GM19238 (cell line): ENCODE measurements at regions not wholly inside any gene's neighbourhood (a gene's known extent, or its start where the extent isn't known, plus 50 kb on each side); places are given as distances from the start of the nearest gene placed in this dataset.

Experiments
- DNase-seq: peaks from one replicate; pipeline ENCODE4 v3.0.0; 2011; ENCODE audit warnings: low spot score; ENCODE audit not compliant: insufficient read length

DNA sequence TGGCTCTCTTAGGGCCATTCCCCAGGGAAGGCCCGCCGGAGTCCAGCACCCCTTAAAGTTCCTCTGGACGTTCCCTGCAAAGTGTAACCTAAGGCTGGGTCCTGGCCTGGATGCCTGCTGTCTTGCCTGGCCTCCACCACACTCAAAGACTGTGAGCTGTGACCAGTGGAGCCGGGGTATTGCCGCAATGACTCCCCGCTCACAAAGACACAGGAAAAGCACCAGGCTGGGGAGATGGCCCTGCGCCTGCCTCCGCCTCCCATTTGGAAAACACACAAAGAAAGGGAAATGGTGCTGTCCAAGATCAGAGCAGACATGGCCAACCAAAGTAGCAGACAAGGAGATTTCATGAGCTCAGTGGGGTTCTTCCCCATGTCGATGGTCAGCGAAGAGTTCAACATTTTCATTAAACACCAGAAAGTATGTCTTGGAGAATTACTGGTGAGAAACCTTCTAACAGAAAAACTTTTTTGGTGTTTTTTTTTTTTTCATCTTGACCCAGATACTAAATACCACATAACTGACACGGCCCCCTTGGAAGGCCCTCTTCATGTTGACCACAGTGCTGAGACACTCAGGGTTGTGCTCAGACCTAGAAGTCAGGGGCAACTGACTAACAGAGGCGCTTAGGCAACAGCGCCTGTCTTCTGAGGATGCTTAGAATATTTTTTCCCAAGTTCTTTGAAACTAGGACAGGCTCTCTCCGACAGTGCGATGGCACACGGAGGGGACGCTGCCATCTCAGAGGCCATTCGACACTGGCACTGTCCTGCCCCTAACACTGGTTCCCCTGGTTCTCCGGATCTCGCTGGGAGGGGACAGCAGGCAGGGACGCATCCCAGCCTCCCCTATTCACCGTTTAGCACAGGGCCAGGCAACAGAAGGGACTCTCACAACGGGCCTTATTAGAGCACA, 226.4 kb upstream of the ID2 start:
- DNase-seq: no peak

DNA sequence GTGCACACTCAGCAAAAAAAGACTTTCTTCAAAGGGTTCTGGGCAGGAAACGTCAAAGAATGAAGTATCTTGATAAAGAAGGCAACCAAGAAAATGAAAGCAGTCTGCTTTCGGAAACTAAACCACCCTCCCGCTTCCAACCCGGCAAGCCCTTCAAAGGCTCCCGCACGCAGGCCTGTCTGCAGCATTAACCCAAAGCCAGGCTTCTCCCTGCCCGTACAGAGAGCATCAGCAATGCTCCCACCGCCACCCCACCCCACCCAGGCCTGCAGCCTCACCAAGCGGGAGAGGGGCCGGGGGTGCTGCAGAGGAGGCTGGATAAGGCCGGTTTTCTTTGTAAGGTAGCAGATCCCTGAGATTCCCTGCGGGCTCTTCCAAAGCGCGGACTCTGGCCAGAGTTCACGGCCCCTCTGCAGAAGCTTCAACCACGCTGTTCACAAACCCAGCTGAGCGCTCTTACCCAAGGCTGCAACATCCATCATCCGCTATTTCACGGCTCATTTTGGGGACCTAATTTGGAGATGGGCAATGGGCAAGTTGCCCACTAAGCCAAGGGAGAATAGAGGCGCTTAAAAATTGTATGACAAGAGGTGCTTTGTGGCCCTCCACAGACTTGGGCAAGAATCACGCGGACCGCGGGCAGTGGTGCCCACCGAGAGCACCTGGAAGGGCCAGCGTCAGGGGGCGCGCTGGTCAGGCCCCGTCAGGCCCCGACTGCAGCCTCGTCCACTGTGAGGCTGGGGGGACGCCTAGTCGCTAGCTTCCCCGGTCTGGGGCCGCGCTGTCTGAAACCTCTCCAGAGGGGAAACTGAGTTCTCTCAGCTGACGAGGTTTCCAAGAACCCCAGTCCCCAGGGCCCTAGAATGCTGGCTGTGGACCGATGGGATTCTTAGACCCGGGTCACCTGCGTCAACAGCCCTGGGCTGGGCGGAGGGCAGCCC, 225.4 kb upstream of the ID2 start:
- peak; percentile 49 for DNase-seq

DNA sequence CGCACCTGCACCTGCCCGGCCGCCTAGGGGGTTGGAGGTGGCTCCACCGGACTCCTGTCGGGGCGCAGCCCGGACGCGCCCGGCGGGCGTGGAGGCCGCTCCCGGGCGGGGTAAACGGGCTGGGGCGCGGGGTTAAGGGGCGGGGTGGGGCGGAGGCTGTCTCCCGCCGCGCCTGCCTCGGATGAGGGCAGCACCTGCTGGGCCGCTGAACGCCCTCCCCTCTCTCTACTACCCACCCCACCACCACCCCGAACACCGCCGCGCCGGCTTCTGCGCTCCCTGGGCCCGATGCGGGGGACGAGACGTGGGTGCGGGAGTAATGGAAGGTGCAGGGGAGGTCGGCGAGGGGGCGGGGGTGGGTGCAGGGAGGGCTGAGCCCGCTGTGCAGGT, 224.8 kb upstream of the ID2 start:
- no peak for DNase-seq

GRCh38 chr2:8457699-8458502, 224.0 kb upstream of the ID2 start:
- no peak for DNase-seq

DNA sequence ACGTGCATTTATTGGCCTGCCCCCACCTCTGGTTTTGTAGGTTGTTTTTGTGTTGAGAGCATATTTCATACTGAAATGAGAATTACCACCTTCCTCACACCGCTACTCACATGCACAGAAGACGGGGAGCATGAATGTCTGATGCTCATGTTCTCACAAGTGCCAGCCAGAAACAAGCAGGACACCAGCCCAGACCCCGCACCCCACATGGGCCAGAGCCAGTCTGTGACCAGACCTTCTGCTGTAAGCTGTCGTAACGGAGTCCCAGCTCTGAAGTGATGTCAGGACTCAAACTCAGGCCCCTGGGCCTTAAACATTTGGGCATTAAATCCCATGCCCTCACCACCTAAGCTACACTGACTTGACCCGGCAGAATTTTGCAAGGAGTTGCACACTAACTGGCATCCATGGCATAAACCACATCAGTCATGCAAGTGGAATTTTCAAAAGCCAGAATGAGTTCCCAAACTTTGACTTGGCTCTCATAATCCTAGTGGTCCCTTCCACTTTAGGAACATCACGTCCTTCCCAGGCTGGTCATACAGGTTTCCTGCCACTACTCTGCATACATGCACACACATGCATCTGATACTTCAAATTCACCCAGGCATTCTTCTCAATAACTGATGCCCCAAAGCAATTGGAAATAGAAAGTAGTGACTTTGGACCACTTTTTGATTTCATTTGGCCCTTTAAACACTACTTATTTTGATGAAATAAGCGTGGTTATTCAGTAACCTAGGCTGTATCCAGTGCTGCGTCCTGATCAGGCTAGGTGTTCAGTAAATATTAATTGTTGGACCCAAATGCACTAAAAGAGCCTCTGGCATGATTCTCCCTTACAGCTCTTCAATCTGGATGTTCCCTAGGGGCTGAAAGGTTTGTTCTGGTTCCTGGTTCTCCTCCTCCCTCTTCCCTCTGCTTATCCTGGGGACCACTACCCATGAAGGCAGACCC, 223.1 kb upstream of the ID2 start:
- DNase-seq: no peak

DNA sequence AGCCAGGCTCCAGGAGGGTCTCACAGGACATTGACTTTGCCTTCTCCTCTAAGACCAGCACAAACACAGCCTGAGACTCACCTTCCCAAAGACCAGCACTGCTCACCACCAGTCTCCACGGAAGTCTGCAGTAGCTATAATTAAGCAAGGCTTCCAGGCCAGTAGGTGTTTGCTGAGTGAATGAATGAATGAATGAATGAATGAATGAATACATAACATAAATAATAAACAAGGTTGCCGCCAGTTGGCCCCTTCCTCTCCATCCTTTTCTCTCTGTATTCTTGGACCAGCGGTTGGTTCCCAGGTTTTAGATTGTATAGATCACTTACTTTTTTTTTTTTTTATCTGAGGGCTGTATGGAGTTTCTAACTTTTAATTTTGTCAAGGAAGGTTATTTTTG, 222.4 kb upstream of the ID2 start:
- DNase-seq: no peak

- no peak for DNase-seq
Observed at GRCh38 chr2:8461341-8461740, 220.5 kb upstream of the ID2 start.

- DNase-seq: no peak
Observed at GRCh38 chr2:8462280-8462679, 219.6 kb upstream of the ID2 start.

DNA sequence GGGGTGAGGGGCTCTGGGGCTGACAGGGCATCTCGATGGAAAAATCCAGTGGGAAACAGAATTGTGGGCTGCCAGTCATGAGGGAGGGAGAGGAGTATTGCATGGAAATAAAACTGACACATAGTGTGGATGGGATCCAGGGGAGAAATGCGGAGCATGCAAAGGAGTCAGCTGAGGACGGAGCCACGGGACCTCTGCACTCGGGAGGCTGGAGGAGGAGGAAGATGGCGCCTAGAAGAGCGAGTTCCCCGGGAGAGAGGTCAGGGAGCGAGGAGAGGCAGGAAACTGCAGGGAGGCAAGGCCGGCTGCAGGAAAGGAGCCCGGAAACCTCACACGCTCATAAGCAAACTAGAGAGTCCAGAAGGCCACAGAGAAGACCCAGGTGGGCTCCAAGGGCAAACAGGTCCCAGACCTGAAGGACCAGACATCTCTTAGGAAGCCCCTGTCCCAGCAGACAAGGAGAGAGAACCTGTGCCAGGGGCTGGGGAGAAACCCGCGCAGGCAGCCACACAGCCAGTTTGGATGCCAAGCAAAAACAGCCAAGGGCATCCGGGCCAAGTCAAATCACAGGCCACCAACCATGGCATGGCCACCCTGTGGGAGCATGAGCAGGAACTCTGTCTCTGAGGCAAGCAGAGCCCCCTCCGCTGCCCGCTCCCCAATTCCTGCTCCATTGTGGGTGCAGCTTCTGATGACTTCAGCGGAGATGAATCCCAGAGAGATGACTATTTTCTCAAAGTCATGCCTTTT, 218.8 kb upstream of the ID2 start:
- no peak for DNase-seq

DNA sequence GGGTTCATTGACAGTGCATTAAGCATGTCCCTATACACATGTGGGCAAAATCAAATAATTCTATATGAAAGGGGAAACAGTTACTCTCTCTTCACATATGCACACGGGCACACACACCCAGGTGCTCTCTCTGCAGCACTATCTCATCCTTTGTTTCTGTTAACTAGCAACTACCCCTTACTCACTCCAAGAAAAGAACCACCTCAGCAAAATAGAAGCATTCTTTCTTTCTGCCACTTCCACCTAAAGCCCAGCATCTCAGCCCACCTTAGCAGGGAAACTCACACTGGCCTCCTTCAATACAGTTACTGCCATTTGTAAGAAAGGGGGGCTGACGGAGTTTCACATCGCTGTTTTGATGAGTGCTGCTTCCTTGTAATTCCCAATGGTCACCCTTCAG, 216.3 kb upstream of the ID2 start:
- DNase-seq: no peak

DNA sequence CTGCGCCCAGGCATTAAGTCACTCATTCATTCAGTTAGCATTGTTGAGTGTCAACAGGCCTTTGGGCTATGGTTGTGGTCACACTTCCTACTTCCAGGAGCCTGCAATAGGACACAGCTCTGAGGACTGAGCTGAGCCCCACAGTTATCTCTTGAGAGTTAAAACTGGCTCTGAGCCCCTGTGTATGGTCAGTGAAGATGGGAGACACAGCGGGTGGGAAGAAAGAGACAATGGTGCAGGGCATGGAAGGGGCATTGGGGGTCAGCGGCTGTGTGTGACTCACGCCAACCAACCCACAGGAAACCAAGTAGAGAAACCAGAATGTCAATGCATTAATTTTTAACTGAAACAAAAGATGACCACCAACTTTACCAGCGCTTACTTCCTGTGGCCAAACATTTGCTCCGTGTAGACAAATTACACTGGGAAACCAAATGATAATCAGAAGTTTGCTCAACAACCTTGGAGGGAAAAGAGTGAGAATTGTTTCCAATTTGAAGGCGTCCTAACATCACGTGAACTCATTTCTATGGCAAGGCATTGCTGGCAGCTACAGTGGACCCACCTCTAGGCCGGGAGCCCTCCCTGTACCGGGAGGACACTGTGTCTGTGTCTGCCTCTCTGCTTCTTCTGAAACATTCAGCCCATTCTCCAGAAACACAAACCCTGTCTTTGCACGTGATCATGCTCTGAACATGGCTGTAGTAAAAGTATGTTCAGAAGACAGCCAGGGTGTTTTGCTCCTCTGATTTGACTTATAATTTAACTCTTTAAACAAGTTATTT, 212.0 kb upstream of the ID2 start:
- DNase-seq: no peak

DNA sequence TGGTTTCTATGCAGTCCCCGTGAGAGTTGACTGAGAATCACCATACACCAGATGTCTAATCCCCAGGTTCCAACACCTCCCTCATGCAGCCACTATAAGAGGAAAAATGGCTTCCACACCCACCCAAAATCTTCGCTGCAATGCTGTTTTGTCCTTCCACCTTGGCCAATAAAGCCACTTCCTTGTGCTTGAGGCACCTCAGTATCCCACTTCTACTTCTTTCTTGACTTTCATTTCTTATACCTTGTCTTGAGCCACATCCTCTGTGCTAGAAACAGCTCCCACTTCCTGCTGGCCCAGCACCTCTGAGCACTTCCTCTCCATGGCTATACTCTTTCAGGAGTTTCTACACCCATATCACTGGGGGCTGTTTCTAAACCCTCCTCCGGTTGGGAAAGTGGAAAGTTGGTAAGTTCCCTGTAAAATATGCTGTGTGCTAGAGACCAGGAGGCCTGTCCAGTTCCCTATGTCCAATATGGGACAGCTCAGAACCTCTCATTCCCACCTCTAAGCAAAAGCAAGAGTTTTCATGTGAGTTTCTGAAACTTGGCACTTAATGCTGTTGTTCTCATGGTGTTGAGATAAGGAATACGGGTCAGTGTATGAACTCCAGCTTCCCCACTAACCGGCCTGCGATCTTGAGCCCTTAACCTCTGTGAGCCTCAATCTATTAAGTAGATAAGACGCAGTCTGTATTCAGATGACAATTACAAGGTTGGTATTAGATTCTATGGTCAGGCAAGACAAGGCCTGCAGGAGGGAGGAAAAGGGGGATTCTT, 209.1 kb upstream of the ID2 start:
- no peak for DNase-seq

DNA sequence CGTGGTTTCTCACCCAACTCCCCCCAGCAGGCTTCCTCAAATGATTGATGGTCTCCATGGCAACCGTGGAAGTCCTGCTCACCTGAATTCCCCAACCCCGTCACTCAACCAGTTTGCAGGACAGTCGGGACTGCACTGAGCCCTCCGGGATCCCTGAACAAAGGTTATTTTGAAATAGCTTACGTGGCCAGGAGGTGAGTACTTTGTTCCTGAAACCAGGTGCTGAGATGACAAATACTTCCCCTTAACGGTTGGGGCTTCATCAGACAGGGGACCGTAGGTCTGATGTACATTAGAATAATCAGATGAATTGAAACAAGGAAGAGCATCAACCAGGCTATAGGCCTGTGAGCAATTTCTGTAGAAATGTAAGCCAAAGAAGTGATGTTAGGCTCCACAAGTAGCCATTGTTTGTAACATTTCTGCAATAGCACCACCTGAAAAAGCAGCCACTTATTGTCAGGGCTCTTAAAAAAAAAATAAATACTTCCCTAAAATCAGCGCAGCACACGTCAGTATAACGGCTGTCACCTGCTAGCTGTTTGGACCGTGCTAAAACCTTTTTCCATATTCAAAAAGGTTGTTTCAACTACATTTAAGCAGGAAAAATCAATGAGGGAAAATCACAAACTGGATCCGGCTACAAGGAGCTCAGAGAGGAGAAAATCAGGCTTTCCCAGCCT, 206.4 kb upstream of the ID2 start:
- no peak for DNase-seq

GRCh38 chr2:8477552-8478470, 204.0 kb upstream of the ID2 start:
- no peak for DNase-seq

DNA sequence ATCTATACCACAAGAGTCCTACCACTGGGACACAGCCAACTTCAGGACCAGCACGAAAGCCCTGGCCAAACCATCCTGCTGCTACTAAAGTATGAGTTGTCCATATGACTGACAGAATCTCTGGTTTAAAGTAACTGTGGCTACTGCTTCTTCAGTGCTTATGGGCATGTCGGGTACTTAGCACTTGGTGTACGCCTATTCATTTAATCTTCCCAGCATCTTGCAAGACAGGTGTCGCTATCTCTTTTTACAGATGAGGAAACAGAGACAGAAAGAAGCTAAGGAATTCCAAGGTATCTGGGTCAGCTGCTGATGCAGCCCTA, 203.4 kb upstream of the ID2 start:
- no peak for DNase-seq

- no peak for DNase-seq
Observed at GRCh38 chr2:8479298-8479697, 202.6 kb upstream of the ID2 start.

DNA sequence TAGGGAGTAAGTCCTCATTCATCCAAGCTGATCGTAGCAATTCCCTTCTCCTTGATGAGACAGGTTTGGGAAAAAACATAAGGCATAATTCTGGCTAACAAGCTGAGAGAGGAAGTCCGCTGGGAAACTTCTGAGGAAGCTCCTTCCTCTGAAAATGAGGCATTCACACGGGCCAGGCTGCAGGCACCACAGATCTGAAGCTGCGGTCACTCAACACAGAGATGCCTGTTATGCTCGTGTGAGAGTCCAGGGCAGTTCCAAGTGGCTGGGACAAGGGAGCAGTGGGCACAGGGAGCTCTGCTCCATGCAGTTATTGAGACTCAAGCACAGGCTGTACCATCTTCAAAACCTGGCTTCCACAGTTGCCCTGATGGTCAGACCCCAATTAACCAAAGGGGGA, 200.9 kb upstream of the ID2 start:
- no peak for DNase-seq
